Adrenal gland (tissue), 9 donors: ENCODE measurements at regions not wholly inside any gene's neighbourhood (a gene's known extent, or its start where the extent isn't known, plus 50 kb on each side); places are given as distances from the start of the nearest gene placed in this dataset.

ENCODE experiments used
- DNase-seq, 7 donors: peaks; one replicate each; pipeline ENCODE4 v3.0.0-alpha.2; 2019 to 2020
- H3K27ac ChIP-seq, 5 donors: fragments of 200-600 bp; sonication (generic) in 4 of 5; 1 replicate in 3 of 5; 2 replicates in 2 of 5; pipeline versions ENCODE4 v1.5.1 to v1.8.0; 2016 to 2020; ENCODE audit warnings: mild to moderate bottlenecking in 1 of 5
- H3K27me3 ChIP-seq: fragments of 200-600 bp; 2 replicates; pipeline ENCODE4 v1.8.0; 2021
- H3K36me3 ChIP-seq, 2 donors: fragments of 200-600 bp; replicated peaks in 1 of 2; 1 replicate in 1 of 2; 2 replicates in 1 of 2; pipeline versions ENCODE4 v1.5.1 to v1.8.0; 2018 to 2022
- H3K4me1 ChIP-seq, 2 donors: fragments of 200-600 bp; replicated peaks in 1 of 2; 1 replicate in 1 of 2; 2 replicates in 1 of 2; pipeline versions ENCODE4 v1.5.1 to v1.8.0; 2018 to 2021
- H3K4me3 ChIP-seq, 4 donors: fragments of 200-600 bp; sonication (generic) in 3 of 4; one replicate each; pipeline ENCODE4 v1.5.1; 2016 to 2018
- H3K9me3 ChIP-seq, 3 donors: fragments of 200-600 bp; sonication (generic) in 1 of 3; replicated peaks in 1 of 3; 1 replicate in 2 of 3; 2 replicates in 1 of 3; pipeline versions ENCODE4 v1.5.1 to v1.8.0; 2016 to 2021
- POLR2A ChIP-seq, 2 donors: fragments of 450-650 bp; IDR thresholded peaks; one replicate each; pipeline ENCODE4 v1.6.1; 2017; ENCODE audit warnings: antibody characterized with exemption in 2 of 2, mild to moderate bottlenecking in 2 of 2, moderate library complexity in 1 of 2
- WGBS, 4 donors: extraction: QIAGEN DNeasy Blood & Tissue Kit in 2 of 4; methylation state at CpG; one replicate each; pipeline versions ENCODE4 v1.1.5 to v1.1.7; 2013 to 2017; 5-methylcytosine and 5-hydroxymethylcytosine counted together
- intact Hi-C, 2 donors: fragments of 100-400 bp; cut with DNase I; formaldehyde crosslinking; loops; one replicate each; pipeline versions ENCODE4 v1.14.1 to v1.15.0; 2022 to 2023
- TF ChIP-seq, protein P1 (sequence below), 6 experiments: fragments of 450-650 bp in 4 of 6; fragments of 200-600 bp in 2 of 6; sonication (generic) in 1 of 6; IDR thresholded peaks; 1 replicate in 5 of 6; 2 replicates in 1 of 6; pipeline versions ENCODE4 v1.5.1 to v1.8.0; 2016 to 2021; ENCODE audit warnings: antibody characterized with exemption in 6 of 6, mild to moderate bottlenecking in 2 of 6, moderate library complexity in 1 of 6
- donor health status: healthy with polysubstance abuse.
- donor health status: Bipolar disorder and iron deficiency.
- donor health status: DM: yes; HTN: yes; CAD: no.
- donor health status: DM: no; HTN: no; CAD: no.
- donor health status: DM: no; HTN: no; CAD: no.

DNA sequence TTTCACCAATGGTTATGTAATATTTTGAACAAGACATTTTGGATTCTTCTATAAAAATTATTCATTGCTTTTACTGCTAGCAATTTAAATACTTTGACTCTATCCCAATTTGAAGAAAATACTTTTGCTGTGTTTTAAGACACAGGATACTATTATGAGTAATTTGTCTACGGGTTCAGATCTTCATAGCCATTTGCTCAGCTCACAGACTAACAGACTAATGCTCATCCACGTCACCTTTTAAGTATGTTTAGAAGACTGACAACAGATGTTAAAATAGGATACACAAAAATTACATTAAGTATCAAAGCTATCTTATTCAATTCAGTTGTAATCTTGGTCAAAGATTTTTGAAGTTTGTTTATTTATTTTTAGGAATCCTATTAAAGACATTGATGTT lies 251.3 kb upstream of the CHRM2 start:
- DNase-seq: no peak
- intact Hi-C loops: no loop called here
- no peak overlapping the region for H3K27ac ChIP-seq
- 51 to 69% (median 63%) methylated on average over 2 of the region's 2 CpGs for WGBS, 4 donors
- H3K4me3 ChIP-seq: no peak overlapping the region
- no peak for TF ChIP-seq POLR2A (IDR thresholded peaks at IDR 0.05)
- TF ChIP-seq, protein P1, sequence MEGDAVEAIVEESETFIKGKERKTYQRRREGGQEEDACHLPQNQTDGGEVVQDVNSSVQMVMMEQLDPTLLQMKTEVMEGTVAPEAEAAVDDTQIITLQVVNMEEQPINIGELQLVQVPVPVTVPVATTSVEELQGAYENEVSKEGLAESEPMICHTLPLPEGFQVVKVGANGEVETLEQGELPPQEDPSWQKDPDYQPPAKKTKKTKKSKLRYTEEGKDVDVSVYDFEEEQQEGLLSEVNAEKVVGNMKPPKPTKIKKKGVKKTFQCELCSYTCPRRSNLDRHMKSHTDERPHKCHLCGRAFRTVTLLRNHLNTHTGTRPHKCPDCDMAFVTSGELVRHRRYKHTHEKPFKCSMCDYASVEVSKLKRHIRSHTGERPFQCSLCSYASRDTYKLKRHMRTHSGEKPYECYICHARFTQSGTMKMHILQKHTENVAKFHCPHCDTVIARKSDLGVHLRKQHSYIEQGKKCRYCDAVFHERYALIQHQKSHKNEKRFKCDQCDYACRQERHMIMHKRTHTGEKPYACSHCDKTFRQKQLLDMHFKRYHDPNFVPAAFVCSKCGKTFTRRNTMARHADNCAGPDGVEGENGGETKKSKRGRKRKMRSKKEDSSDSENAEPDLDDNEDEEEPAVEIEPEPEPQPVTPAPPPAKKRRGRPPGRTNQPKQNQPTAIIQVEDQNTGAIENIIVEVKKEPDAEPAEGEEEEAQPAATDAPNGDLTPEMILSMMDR (IDR thresholded peaks at IDR 0.05): no peak
- H3K9me3 ChIP-seq: no peaks in the 10 kb centered on the region
- H3K4me1 ChIP-seq: no peaks in the 10 kb centered on the region
- H3K36me3 ChIP-seq: no peaks in the 10 kb centered on the region
- H3K27me3 ChIP-seq: no peaks in the 10 kb centered on the region

DNA sequence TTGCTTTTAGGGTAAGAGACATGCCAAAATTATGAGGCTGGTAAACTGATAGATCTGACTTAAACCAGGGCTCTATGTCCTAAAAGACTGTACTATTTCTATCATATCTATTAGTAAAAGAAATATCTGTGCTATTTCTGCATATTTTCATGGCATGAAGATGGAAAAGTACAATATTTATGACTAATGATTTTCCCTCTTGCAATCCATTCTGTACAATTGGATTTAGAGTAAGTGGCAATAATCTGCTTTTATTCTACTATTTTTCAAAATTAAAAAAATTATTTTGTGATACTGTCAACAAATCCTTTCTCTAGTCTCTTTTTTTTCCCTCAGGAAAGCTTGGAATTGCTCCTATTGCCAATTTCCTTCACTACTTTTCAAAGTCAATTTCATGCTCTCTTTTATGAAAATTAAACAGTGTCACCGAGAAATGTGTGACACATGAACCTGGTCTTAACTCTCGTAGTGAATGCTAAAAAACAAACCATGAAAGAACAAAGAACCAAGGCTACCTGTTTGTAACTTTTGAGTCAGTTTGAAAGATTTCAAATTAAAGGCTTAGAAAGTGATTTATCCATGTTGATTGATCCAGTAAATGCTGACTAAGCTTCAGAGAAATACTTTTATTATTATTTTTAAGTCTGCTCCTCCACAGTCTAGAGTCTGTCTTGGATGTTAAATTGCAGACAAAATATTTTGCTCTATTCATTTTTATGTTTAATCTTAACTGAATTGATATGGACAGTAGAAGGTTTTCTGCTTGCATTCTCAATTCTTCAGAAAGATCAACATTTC lies 262.7 kb upstream of the CHRM2 start:
- no peak for TF ChIP-seq POLR2A (IDR thresholded peaks at IDR 0.05)
- TF ChIP-seq, protein P1 (IDR thresholded peaks at IDR 0.05): no peak
- intact Hi-C loops: no loop called here
- H3K9me3 ChIP-seq: no peaks in the 10 kb centered on the region
- no peak for DNase-seq
- H3K27me3 ChIP-seq: no peaks in the 10 kb centered on the region
- no peaks in the 10 kb centered on the region for H3K36me3 ChIP-seq
- H3K27ac ChIP-seq: no peak overlapping the region
- WGBS, 4 donors: 57 to 72% (median 65%) methylated on average over 2 of the region's 2 CpGs
- no peak overlapping the region for H3K4me3 ChIP-seq
- no peaks in the 10 kb centered on the region for H3K4me1 ChIP-seq

DNA sequence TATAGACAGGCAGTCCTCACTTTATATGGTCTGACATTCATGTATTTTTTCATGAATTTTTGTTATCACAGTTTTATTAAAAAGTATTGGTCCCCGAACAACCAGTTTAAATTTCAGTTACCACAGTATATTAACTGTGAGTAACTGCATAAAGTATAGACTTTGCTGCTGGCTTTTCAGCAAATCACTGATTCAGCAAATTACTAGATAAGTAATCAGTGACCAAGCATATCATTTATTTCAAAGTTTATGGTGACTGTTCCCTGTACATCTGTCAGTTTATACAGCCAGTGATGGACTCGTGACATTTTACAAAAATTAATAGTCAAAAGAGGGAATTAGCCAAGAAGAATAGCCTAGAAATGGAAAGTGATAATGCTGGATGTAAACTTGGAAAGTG lies 266.7 kb upstream of the CHRM2 start:
- H3K4me3 ChIP-seq: no peak overlapping the region
- no peaks in the 10 kb centered on the region for H3K9me3 ChIP-seq
- H3K4me1 ChIP-seq: no peaks in the 10 kb centered on the region
- no peaks in the 10 kb centered on the region for H3K36me3 ChIP-seq
- 53 to 64% (median 60%) methylated on average over 2 of the region's 2 CpGs for WGBS, 4 donors
- intact Hi-C loops: no loop called here
- DNase-seq: no peak
- TF ChIP-seq, protein P1 (IDR thresholded peaks at IDR 0.05): no peak
- TF ChIP-seq POLR2A (IDR thresholded peaks at IDR 0.05): no peak
- no peaks in the 10 kb centered on the region for H3K27me3 ChIP-seq
- no peak overlapping the region for H3K27ac ChIP-seq

DNA sequence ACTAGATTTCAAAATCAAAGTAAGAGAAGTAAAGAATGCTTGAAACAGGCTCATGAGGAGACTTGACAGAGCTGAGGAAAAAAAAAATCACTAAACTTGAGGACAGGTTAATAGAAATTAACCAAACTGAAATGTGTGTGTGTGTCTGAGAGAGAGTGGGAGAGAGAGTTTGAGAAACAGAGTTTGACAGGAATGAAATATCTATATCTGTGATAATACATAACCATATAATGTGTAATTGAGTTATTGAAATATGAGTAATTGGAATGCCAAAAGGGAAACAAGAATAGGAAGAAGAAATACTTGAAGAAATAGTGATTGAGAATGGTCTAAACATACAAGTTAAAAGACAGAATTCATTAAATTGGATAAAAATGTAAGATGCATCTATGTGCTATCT lies 268.0 kb upstream of the CHRM2 start:
- intact Hi-C loops: no loop called here
- no peak for TF ChIP-seq POLR2A (IDR thresholded peaks at IDR 0.05)
- TF ChIP-seq, protein P1 (IDR thresholded peaks at IDR 0.05): no peak
- DNase-seq: no peak
- Histone ChIP-seq H3K4me1 (no peaks in the 10 kb centered on the region), H3K4me3 (no peak overlapping the region), H3K27me3 (no peaks in the 10 kb centered on the region), H3K27ac (no peak overlapping the region), H3K9me3 (no peaks in the 10 kb centered on the region), H3K36me3 (no peaks in the 10 kb centered on the region)
